Bronchial epithelial cell (primary cell): ENCODE measurements at regions not wholly inside any gene's neighbourhood (a gene's known extent, or its start where the extent isn't known, plus 50 kb on each side); places are given as distances from the start of the nearest gene placed in this dataset.

ENCODE experiments used
- DNase-seq: peaks from one replicate; pipeline ENCODE4 v3.0.0-alpha.2; 2010; ENCODE audit warnings: low read depth
- FAIRE-seq: peaks from 2 replicates; lab custom pipeline; 2011; peaks lifted over from hg19 to GRCh38; lab: Jason Lieb, UNC
- H3K27me3 ChIP-seq: 2 replicates; pipeline ENCODE4 v1.5.1; 2011; ENCODE audit warnings: low read length; ENCODE audit not compliant: control insufficient read depth, insufficient read depth
- H3K36me3 ChIP-seq: 2 replicates; pipeline ENCODE4 v1.5.1; 2011; ENCODE audit warnings: low read length; ENCODE audit not compliant: control insufficient read depth, insufficient read depth
- H3K4me3 ChIP-seq: 2 replicates; pipeline ENCODE4 v1.5.1; 2011; ENCODE audit warnings: mild to moderate bottlenecking, low read depth, low read length, control low read depth
- CTCF ChIP-seq: IDR thresholded peaks from 2 replicates; pipeline ENCODE4 v1.5.1; 2011; ENCODE audit warnings: mild to moderate bottlenecking, moderate library complexity, low read length, control low read depth, inconsistent platforms; ENCODE audit not compliant: insufficient read depth, severe bottlenecking

- FAIRE-seq: no peak
- Histone ChIP-seq H3K27me3 (peaks cover 2% of the 10 kb centered on the region), H3K4me3 (no peak overlapping the region), H3K36me3 (no peaks in the 10 kb centered on the region)
- TF ChIP-seq CTCF: no peak
- DNase-seq: peak; percentile 20
Measured at GRCh38 chr10:78706726-78707540, 361.8 kb upstream of the ZMIZ1 start.

- TF ChIP-seq CTCF: no peak
- Histone ChIP-seq H3K4me3 (no peak overlapping the region), H3K36me3 (no peaks in the 10 kb centered on the region), H3K27me3 (peaks cover 2% of the 10 kb centered on the region)
- FAIRE-seq: peak; percentile 66
- peak; percentile 72 for DNase-seq
Measured at GRCh38 chr10:78707745-78708144, 361.0 kb upstream of the ZMIZ1 start.

GRCh38 chr10:78712147-78712546 lies 356.6 kb upstream of the ZMIZ1 start:
- FAIRE-seq (no peak), DNase-seq (no peak)
- no peak for TF ChIP-seq CTCF
- H3K36me3 ChIP-seq: no peaks in the 10 kb centered on the region
- H3K27me3 ChIP-seq: peaks cover 2% of the 10 kb centered on the region
- H3K4me3 ChIP-seq: no peak overlapping the region

GRCh38 chr10:78713659-78714058 lies 355.1 kb upstream of the ZMIZ1 start:
- no peak for DNase-seq

GRCh38 chr10:78714225-78714624 lies 354.5 kb upstream of the ZMIZ1 start:
- DNase-seq (no peak), FAIRE-seq (no peak)
- H3K27me3 ChIP-seq: peaks cover 2% of the 10 kb centered on the region
- TF ChIP-seq CTCF: no peak
- H3K36me3 ChIP-seq: no peaks in the 10 kb centered on the region
- no peak overlapping the region for H3K4me3 ChIP-seq

More at GRCh38 chr10:78713659-78714058, 355.1 kb upstream of the ZMIZ1 start:
- TF ChIP-seq CTCF: no peak
- Histone ChIP-seq H3K36me3 (no peaks in the 10 kb centered on the region), H3K4me3 (no peak overlapping the region), H3K27me3 (peaks cover 2% of the 10 kb centered on the region)
- FAIRE-seq: no peak
